GM10266 (cell line): ENCODE measurements at regions not wholly inside any gene's neighbourhood (a gene's known extent, or its start where the extent isn't known, plus 50 kb on each side); places are given as distances from the start of the nearest gene placed in this dataset.

Experiments
- DNase-seq: peaks from one replicate; pipeline ENCODE4 v3.0.0; 2012; ENCODE audit errors: extremely low spot score
- CTCF ChIP-seq: IDR thresholded peaks from 2 replicates; pipeline ENCODE4 v1.5.1; 2012; ENCODE audit warnings: mild to moderate bottlenecking, low read depth; ENCODE audit not compliant: control insufficient read depth, insufficient read depth; ENCODE audit errors: missing control alignments

DNA sequence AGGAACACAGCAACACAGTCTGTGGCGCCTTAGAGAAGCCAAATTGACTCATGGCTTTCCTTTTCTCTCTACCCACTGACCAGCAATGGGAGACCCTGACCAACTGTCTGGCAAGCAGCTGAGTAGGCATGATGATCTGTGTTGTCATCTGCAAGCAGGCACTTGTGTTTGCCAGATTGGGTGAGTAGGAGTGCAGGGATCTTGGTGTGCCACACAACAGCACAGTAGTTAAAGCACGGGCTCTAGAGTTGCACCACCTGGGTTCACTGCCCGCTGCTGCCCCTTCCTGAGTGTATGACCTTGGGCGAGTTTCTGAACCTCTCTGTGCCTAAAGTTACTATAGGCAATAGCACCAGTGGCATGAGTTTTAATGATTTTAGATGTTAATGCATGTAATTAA, 95.7 kb upstream of the CD53 start:
- no peak for DNase-seq
- no peak for TF ChIP-seq CTCF

GRCh38 chr1:110774398-110774797, 98.5 kb upstream of the CD53 start:
- no peak for TF ChIP-seq CTCF
- DNase-seq: no peak

DNA sequence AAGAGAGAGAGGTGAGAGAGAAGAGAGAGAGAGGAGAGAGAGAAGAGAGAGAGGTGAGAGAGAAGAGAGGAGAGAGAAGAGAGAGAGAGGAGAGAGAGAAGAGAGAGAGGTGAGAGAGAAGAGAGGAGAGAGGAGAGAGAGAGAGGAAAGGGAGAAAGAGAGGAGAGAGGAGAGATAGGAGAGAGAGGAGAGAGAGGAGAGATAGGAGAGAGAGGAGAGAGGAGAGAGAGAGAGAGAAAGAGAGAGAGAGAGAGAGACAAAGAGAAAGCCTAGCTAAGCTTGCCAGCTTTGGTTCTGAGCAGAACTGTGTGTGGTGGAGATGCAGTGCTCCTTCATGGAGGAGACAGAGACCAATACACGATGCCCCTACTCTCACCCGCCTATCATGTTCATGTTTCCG, 99.1 kb upstream of the KCNA3 start:
- no peak for DNase-seq
- TF ChIP-seq CTCF: no peak

GRCh38 chr1:110771245-110772022, 96.7 kb upstream of the KCNA3 start:
- DNase-seq: no peak
- no peak for TF ChIP-seq CTCF

DNA sequence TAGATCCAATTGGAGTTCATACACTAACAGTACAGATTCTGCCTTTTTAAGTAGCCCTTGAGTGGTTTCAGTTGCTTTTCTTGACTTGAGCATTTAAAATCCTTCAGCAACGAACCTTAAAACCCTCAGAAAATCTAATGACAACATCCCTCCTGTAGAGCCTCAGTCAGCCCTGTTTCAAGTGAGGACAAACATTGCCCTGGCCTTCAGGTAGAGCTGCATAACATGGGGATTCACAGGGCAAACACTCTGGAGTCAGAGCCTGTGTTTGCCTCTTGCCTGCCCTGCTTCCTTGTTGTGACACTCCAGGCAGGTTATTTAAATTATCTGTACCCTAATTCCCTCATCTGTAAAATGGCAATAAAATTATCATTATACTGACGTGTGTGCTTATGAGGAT, 96.1 kb upstream of the KCNA3 start:
- TF ChIP-seq CTCF: no peak
- DNase-seq: no peak

DNA sequence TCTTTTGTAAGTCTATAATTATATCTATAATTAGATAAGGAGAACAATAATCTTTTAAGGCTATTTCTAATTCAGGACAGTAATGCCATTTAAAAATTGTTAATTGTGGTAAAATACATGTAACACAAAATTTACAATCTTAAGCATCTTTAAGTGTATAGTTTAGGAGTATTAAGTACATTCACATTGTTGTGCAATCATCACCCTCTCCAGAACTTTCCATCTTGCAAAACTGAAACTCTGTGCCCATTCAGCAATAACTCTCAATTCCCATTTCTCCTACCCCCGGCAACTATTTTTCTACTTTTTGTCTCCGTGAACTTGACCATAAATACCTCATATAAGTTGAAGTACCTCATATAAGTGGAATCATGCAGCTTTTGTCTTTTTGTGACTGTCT, 93.9 kb upstream of the KCNA3 start:
- no peak for DNase-seq
- no peak for TF ChIP-seq CTCF

GRCh38 chr1:110766336-110766647, 91.6 kb upstream of the KCNA3 start:
- TF ChIP-seq CTCF: no peak
- DNase-seq: no peak
